Bronchial epithelial cell (primary cell): ENCODE measurements at regions not wholly inside any gene's neighbourhood (a gene's known extent, or its start where the extent isn't known, plus 50 kb on each side); places are given as distances from the start of the nearest gene placed in this dataset.
"Not testable (repeated sequence)": the region's sequence is repeated elsewhere in the genome, so short reads cannot be mapped to it uniquely, and the experiment has no call there.

Experiments
- DNase-seq: peaks from one replicate; pipeline ENCODE4 v3.0.0-alpha.2; 2010; ENCODE audit warnings: low read depth
- FAIRE-seq: peaks from 2 replicates; lab custom pipeline; 2011; peaks lifted over from hg19 to GRCh38; lab: Jason Lieb, UNC
- H3K27me3 ChIP-seq: 2 replicates; pipeline ENCODE4 v1.5.1; 2011; ENCODE audit warnings: low read length; ENCODE audit not compliant: control insufficient read depth, insufficient read depth
- H3K36me3 ChIP-seq: 2 replicates; pipeline ENCODE4 v1.5.1; 2011; ENCODE audit warnings: low read length; ENCODE audit not compliant: control insufficient read depth, insufficient read depth
- H3K4me3 ChIP-seq: 2 replicates; pipeline ENCODE4 v1.5.1; 2011; ENCODE audit warnings: mild to moderate bottlenecking, low read depth, low read length, control low read depth
- CTCF ChIP-seq: IDR thresholded peaks from 2 replicates; pipeline ENCODE4 v1.5.1; 2011; ENCODE audit warnings: mild to moderate bottlenecking, moderate library complexity, low read length, control low read depth, inconsistent platforms; ENCODE audit not compliant: insufficient read depth, severe bottlenecking

GRCh38 chr7:13241416-13241815 is 554.0 kb downstream of the ARL4A start:
- no peaks in the 10 kb centered on the region for H3K27me3 ChIP-seq
- DNase-seq (no peak), FAIRE-seq (no peak)
- TF ChIP-seq CTCF: no peak
- H3K4me3 ChIP-seq: no peak overlapping the region
- no peaks in the 10 kb centered on the region for H3K36me3 ChIP-seq

- Histone ChIP-seq H3K36me3 (no peaks in the 10 kb centered on the region), H3K27me3 (no peaks in the 10 kb centered on the region), H3K4me3 (no peak overlapping the region)
- FAIRE-seq (no peak), DNase-seq (no peak)
- TF ChIP-seq CTCF: no peak
These were observed 570.2 kb downstream of the ARL4A start for GRCh38 chr7:13257661-13258060.

- Histone ChIP-seq H3K36me3 (no peaks in the 10 kb centered on the region), H3K27me3 (no peaks in the 10 kb centered on the region), H3K4me3 (no peak overlapping the region)
- no peak for FAIRE-seq
- no peak for TF ChIP-seq CTCF
- no peak for DNase-seq
These were observed 571.0 kb downstream of the ARL4A start for GRCh38 chr7:13258386-13258785.

GRCh38 chr7:13259930-13260329 is 572.5 kb downstream of the ARL4A start:
- Histone ChIP-seq H3K27me3 (no peaks in the 10 kb centered on the region), H3K36me3 (no peaks in the 10 kb centered on the region), H3K4me3 (no peak overlapping the region)
- FAIRE-seq (peak; percentile 52), DNase-seq (no peak)
- no peak for TF ChIP-seq CTCF

- peak; percentile 32 for TF ChIP-seq CTCF
- H3K4me3 ChIP-seq: no peak overlapping the region
- no peak for FAIRE-seq
- DNase-seq: peak; percentile 52
- H3K36me3 ChIP-seq: no peaks in the 10 kb centered on the region
- no peaks in the 10 kb centered on the region for H3K27me3 ChIP-seq
These were observed 575.6 kb downstream of the ARL4A start for GRCh38 chr7:13262929-13263530.

GRCh38 chr7:13265271-13265670 is 577.8 kb downstream of the ARL4A start:
- no peak for TF ChIP-seq CTCF
- no peak for FAIRE-seq

GRCh38 chr7:13274205-13274604 is 586.8 kb downstream of the ARL4A start:
- not testable (repeated sequence) for H3K4me3 ChIP-seq, DNase-seq, H3K27me3 ChIP-seq, FAIRE-seq, H3K36me3 ChIP-seq

More at GRCh38 chr7:13265271-13265670, 577.8 kb downstream of the ARL4A start:
- Histone ChIP-seq H3K4me3 (no peak overlapping the region), H3K36me3 (no peaks in the 10 kb centered on the region), H3K27me3 (no peaks in the 10 kb centered on the region)
- DNase-seq: no peak
